ENCODE measurements at regions not wholly inside any gene's neighbourhood (a gene's known extent, or its start where the extent isn't known, plus 50 kb on each side); places are given as distances from the start of the nearest gene placed in this dataset.

- TF ChIP-seq EZH2 (IDR thresholded peaks at IDR 0.05) (no peak), POLR2AphosphoS5 (IDR thresholded peaks at IDR 0.05; ENCODE audit: borderline replicate concordance, low read depth, low read length) (no peak), FOXP2 (optimal IDR thresholded peaks at IDR 0.05; ENCODE audit: control extremely low read depth, extremely low read length, insufficient read depth) (no peak)
These were observed 210.5 kb upstream of the ISX start for GRCh38 chr22:34855471-34855870.

Measured in SK-N-MC (cell line).